ENCODE measurements at regions not wholly inside any gene's neighbourhood (a gene's known extent, or its start where the extent isn't known, plus 50 kb on each side); places are given as distances from the start of the nearest gene placed in this dataset.

DNA sequence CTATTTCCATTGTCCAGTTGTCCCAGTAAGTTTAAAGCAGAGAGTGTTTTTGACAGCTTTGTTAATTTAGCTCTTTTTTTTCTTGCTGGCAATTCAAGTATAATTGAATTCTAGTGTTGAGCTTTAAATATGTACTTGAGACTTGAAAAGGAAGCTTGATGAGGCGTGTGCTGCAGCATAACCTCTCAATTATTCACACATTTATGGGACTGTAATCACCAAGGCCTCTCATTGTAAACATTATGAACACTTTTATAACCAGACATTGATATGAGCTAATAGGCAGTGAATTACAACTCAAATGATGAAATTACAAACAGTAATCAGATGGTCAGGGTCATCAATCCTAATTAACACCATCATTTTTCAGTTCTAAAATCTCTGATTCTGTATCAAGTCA, 378.0 kb upstream of the DDHD1 start:
- Histone ChIP-seq H3K4me1 (replicated peaks in 1 of 4; ENCODE audit: control insufficient read depth in 3 of 4, insufficient read depth in 4 of 4, low read length in 3 of 4) (no peaks in the 10 kb centered on the region), H3K36me3 (ENCODE audit: control insufficient read depth in 2 of 4, insufficient read depth in 4 of 4, low read length in 3 of 4) (no peaks in the 10 kb centered on the region), H3K14ac (ENCODE audit: insufficient read length) (no peak overlapping the region), H3K23me2 (ENCODE audit: low read depth, low read length) (no peaks in the 10 kb centered on the region), H4K91ac (replicated peaks; ENCODE audit: insufficient read length, low read length) (no peak overlapping the region), H4K5ac (ENCODE audit: insufficient read length, low read depth, low read length) (no peak overlapping the region), H2BK120ac (replicated peaks; ENCODE audit: low read depth, low read length) (no peak overlapping the region), H3K79me1 (ENCODE audit: low read depth, low read length) (no peaks in the 10 kb centered on the region), H2BK12ac (ENCODE audit: low read depth, low read length) (no peak overlapping the region), H3K23ac (ENCODE audit: insufficient read length) (no peak overlapping the region), H3K27ac (ENCODE audit: low read depth, low read length) (no peak overlapping the region), H3K4ac (replicated peaks; ENCODE audit: insufficient read length, low read depth, low read length) (no peak overlapping the region), H3K18ac (ENCODE audit: extremely low read depth, low read length) (no peak overlapping the region), H2BK5ac (ENCODE audit: low read depth, low read length) (no peak overlapping the region), H2BK20ac (ENCODE audit: low read length) (no peak overlapping the region), H2AK5ac (ENCODE audit: low read depth, low read length) (no peak overlapping the region), H2AFZ (ENCODE audit: low read length) (no peak overlapping the region), H3K4me3 (ENCODE audit: extremely low read depth in 1 of 4, insufficient read depth in 2 of 4, low read depth in 3 of 4, low read length in 4 of 4) (no peak overlapping the region), H3K4me2 (ENCODE audit: insufficient read depth in 1 of 2, low read depth in 2 of 2, low read length in 2 of 2) (no peak overlapping the region), H4K20me1 (replicated peaks in 1 of 2; ENCODE audit: control insufficient read depth in 1 of 2, insufficient read depth in 2 of 2, low read length in 2 of 2) (no peaks in the 10 kb centered on the region), H2BK15ac (ENCODE audit: low read length) (no peak overlapping the region), H3K27me3 (replicated peaks in 1 of 4; ENCODE audit: control insufficient read depth in 3 of 4, extremely low read depth in 1 of 4, insufficient read depth in 3 of 4, low read length in 3 of 4) (no peaks in the 10 kb centered on the region; a peak in 1 of 7 replicates), H3K79me2 (ENCODE audit: control insufficient read depth in 1 of 2, insufficient read depth in 2 of 2, low read length in 2 of 2) (no peaks in the 10 kb centered on the region), H3K9me3 (ENCODE audit: insufficient read depth in 2 of 2, low read depth in 1 of 2, low read length in 1 of 2) (no peaks in the 10 kb centered on the region), H3K56ac (replicated peaks; ENCODE audit: insufficient read length, low read depth, low read length) (no peak overlapping the region), H3K9ac (replicated peaks in 1 of 4; ENCODE audit: extremely low read depth in 1 of 4, low read depth in 3 of 4, low read length in 3 of 4) (no peak overlapping the region), H4K8ac (ENCODE audit: extremely low read depth, insufficient read depth, low read length) (no peak overlapping the region)
- TF ChIP-seq SIX5 (IDR thresholded peaks at IDR 0.05; ENCODE audit: low read depth, low read length), result no peak
- TF ChIP-seq RBBP5 (IDR thresholded peaks at IDR 0.05; ENCODE audit: borderline replicate concordance, low read depth, low read length), result no peak
- TF ChIP-seq, protein P1, sequence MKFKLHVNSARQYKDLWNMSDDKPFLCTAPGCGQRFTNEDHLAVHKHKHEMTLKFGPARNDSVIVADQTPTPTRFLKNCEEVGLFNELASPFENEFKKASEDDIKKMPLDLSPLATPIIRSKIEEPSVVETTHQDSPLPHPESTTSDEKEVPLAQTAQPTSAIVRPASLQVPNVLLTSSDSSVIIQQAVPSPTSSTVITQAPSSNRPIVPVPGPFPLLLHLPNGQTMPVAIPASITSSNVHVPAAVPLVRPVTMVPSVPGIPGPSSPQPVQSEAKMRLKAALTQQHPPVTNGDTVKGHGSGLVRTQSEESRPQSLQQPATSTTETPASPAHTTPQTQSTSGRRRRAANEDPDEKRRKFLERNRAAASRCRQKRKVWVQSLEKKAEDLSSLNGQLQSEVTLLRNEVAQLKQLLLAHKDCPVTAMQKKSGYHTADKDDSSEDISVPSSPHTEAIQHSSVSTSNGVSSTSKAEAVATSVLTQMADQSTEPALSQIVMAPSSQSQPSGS (IDR thresholded peaks at IDR 0.05; ENCODE audit: low read length), result no peak
- no peak for TF ChIP-seq POU5F1 (IDR thresholded peaks at IDR 0.05; ENCODE audit: low read depth, low read length)
- no peak for TF ChIP-seq KDM4A (IDR thresholded peaks at IDR 0.05; ENCODE audit: low read depth, low read length, severe bottlenecking)
- TF ChIP-seq EP300 (IDR thresholded peaks at IDR 0.05; ENCODE audit: borderline replicate concordance in 1 of 2, low read depth in 2 of 2, low read length in 2 of 2), result no peak
- TF ChIP-seq, protein P2, sequence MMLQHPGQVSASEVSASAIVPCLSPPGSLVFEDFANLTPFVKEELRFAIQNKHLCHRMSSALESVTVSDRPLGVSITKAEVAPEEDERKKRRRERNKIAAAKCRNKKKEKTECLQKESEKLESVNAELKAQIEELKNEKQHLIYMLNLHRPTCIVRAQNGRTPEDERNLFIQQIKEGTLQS (IDR thresholded peaks at IDR 0.05; ENCODE audit: insufficient read depth, low read depth, low read length), result no peak
- no peak for TF ChIP-seq CEBPB (IDR thresholded peaks at IDR 0.05; ENCODE audit: low read depth, low read length)
- TF ChIP-seq SP4 (IDR thresholded peaks at IDR 0.05; ENCODE audit: low read length), result no peak
- no peak for DNase-seq (ENCODE audit: low read depth in 1 of 2, low spot score in 2 of 2)
- ChIA-PET POLR2A (ENCODE audit: partially characterized antibody) (no interaction called here), CTCF (ENCODE audit: partially characterized antibody) (interaction anchor here (0.6 to 1.5 kb wide), 2 partner anchors 10 to 1471 kb away, joined by 3 to 4 read pairs; no protein-coding TSS in a partner anchor)
- FAIRE-seq, result no peak
- WGBS, 2 experiments (ENCODE audit: extremely low coverage in 1 of 2, insufficient coverage in 1 of 2, insufficient read length in 1 of 2, insufficient replicate concordance in 2 of 2, low coverage in 1 of 2, low lambda C conversion rate in 2 of 2, missing lambda C conversion rate in 1 of 2), result 92% methylated on average over 1 of the region's 1 CpG; no CpG with 5 or more reads in 1 of the 2 experiments

Measured in H1 (cell line).